T-cell (primary cell): ENCODE measurements at regions not wholly inside any gene's neighbourhood (a gene's known extent, or its start where the extent isn't known, plus 50 kb on each side); places are given as distances from the start of the nearest gene placed in this dataset.

Source experiments
- ATAC-seq, 4 experiments: fragments of 200-7000 bp in 3 of 4; fragments of 150-1000 bp in 1 of 4; cut with Tn5 transposase; replicated peaks in 1 of 4; 1 replicate in 3 of 4; 2 replicates in 1 of 4; pipeline ENCODE4 v1.10.0; 2021; ENCODE audit warnings: moderate library complexity in 3 of 4, mild to moderate bottlenecking in 2 of 4, moderate number of reproducible peaks in 1 of 4
- CTCF ChIA-PET, 2 donors: fragments of 300-600 bp; sonication (Branson Sonifier 250); formaldehyde crosslinking; loops; one replicate each; lab custom pipeline; 2022; ENCODE audit warnings: antibody characterized with exemption in 2 of 2; lab: Charles Lee
- POLR2A ChIA-PET, 2 donors: fragments of 300-600 bp; sonication (Branson Sonifier 250); formaldehyde crosslinking; loops; one replicate each; lab custom pipeline; 2022; ENCODE audit warnings: antibody characterized with exemption in 2 of 2; lab: Charles Lee
- DNase-seq, 35 experiments: peaks; one replicate each; pipeline versions ENCODE4 v3.0.0 to v3.0.0-alpha.2; 2013 to 2023
- H3K27ac ChIP-seq: one replicate; pipeline ENCODE4 v1.5.1; 2013; ENCODE audit warnings: low read length
- H3K27me3 ChIP-seq, 2 experiments: replicated peaks in 1 of 2; 1 replicate in 1 of 2; 2 replicates in 1 of 2; pipeline versions ENCODE4 v1.6.1 to v1.7.0; 2013; ENCODE audit warnings: low read length in 1 of 2, mixed read lengths in 1 of 2; ENCODE audit not compliant: control insufficient read depth in 2 of 2, insufficient read depth in 2 of 2; ENCODE audit errors: extremely low read depth in 1 of 2
- H3K36me3 ChIP-seq, 2 donors: 1 replicate in 1 of 2; 2 replicates in 1 of 2; pipeline versions ENCODE4 v1.6.1 to v1.7.0; 2013; ENCODE audit warnings: low read length in 1 of 2; ENCODE audit not compliant: control insufficient read depth in 2 of 2, insufficient read depth in 1 of 2; ENCODE audit errors: extremely low read depth in 1 of 2
- H3K4me1 ChIP-seq, 2 experiments: 1 replicate in 1 of 2; 2 replicates in 1 of 2; pipeline versions ENCODE4 v1.6.1 to v1.7.0; 2013; ENCODE audit warnings: low read length in 2 of 2, mixed read lengths in 1 of 2; ENCODE audit not compliant: insufficient read depth in 2 of 2, control insufficient read depth in 1 of 2; ENCODE audit errors: extremely low read depth in 1 of 2
- H3K4me3 ChIP-seq, 2 donors: 1 replicate in 1 of 2; 2 replicates in 1 of 2; pipeline versions ENCODE4 v1.5.1 to v1.7.0; 2013; ENCODE audit warnings: mild to moderate bottlenecking in 2 of 2, low read length in 1 of 2, moderate library complexity in 1 of 2; ENCODE audit not compliant: control insufficient read depth in 1 of 2; ENCODE audit errors: extremely low read depth in 1 of 2
- H3K9me3 ChIP-seq: 2 replicates; pipeline ENCODE4 v1.7.0; 2013
- H3K27ac Mint-ChIP-seq, 2 donors: one replicate each; pipeline ENCODE4 v1.8.0; 2020 to 2021; ENCODE audit warnings: mild to moderate bottlenecking in 2 of 2, mixed read lengths in 2 of 2
- H3K27me3 Mint-ChIP-seq, 2 donors: one replicate each; pipeline ENCODE4 v1.8.0; 2021 to 2022; ENCODE audit warnings: mixed read lengths in 2 of 2
- H3K36me3 Mint-ChIP-seq: one replicate; pipeline ENCODE4 v1.8.0; 2021; ENCODE audit warnings: mixed read lengths
- H3K4me1 Mint-ChIP-seq, 3 donors: one replicate each; pipeline ENCODE4 v1.8.0; 2020 to 2022; ENCODE audit warnings: mixed read lengths in 3 of 3, mild to moderate bottlenecking in 1 of 3
- H3K4me3 Mint-ChIP-seq, 3 donors: one replicate each; pipeline ENCODE4 v1.8.0; 2020 to 2022; ENCODE audit warnings: mild to moderate bottlenecking in 3 of 3, mixed read lengths in 3 of 3, moderate library complexity in 3 of 3
- H3K9me3 Mint-ChIP-seq, 3 donors: one replicate each; pipeline ENCODE4 v1.8.0; 2020 to 2022; ENCODE audit warnings: mixed read lengths in 3 of 3
- WGBS: methylation state at CpG from one replicate; pipeline ENCODE4 v1.1.5; 2013; ENCODE audit warnings: missing lambda C conversion rate; ENCODE audit not compliant: insufficient coverage; 5-methylcytosine and 5-hydroxymethylcytosine counted together

- H3K9me3 ChIP-seq: no peaks in the 10 kb centered on the region
- DNase-seq: no peak
- CTCF ChIA-PET: no interaction called here
- Mint-ChIP-seq H3K4me3 (no peak overlapping the region), H3K4me1 (no peaks in the 10 kb centered on the region), H3K36me3 (no peaks in the 10 kb centered on the region), H3K27me3 (no peaks in the 10 kb centered on the region), H3K9me3 (peaks cover 0 to 10% (median 2%) of the 10 kb centered on the region in 3 donors), H3K27ac (no peak overlapping the region)
- no peaks in the 10 kb centered on the region for H3K4me1 ChIP-seq
- POLR2A ChIA-PET: no interaction called here
- ATAC-seq: no peak
- no CpG with 5 or more reads among the region's 5 CpGs for WGBS
- H3K4me3 ChIP-seq: no peak overlapping the region
- H3K27ac ChIP-seq: no peak overlapping the region
- no peaks in the 10 kb centered on the region for H3K36me3 ChIP-seq
- no peaks in the 10 kb centered on the region for H3K27me3 ChIP-seq
Measured at GRCh38 chr15:35320158-35320780, 225.7 kb downstream of the DPH6 start.

- H3K9me3 ChIP-seq: no peaks in the 10 kb centered on the region
- no peak for DNase-seq
- POLR2A ChIA-PET: no interaction called here
- CTCF ChIA-PET: no interaction called here
- no peak overlapping the region for H3K4me3 ChIP-seq
- Mint-ChIP-seq H3K9me3 (peaks cover 0 to 10% (median 2%) of the 10 kb centered on the region in 3 donors), H3K27me3 (no peaks in the 10 kb centered on the region), H3K27ac (no peak overlapping the region), H3K4me1 (no peaks in the 10 kb centered on the region), H3K4me3 (no peak overlapping the region), H3K36me3 (no peaks in the 10 kb centered on the region)
- H3K4me1 ChIP-seq: no peaks in the 10 kb centered on the region
- no peaks in the 10 kb centered on the region for H3K27me3 ChIP-seq
- no peak overlapping the region for H3K27ac ChIP-seq
- ATAC-seq: no peak
- 92% methylated on average over 4 of the region's 8 CpGs for WGBS
- H3K36me3 ChIP-seq: no peaks in the 10 kb centered on the region
Measured at GRCh38 chr15:35319354-35319753, 226.6 kb downstream of the DPH6 start.

- H3K4me1 ChIP-seq: no peaks in the 10 kb centered on the region
- no peaks in the 10 kb centered on the region for H3K9me3 ChIP-seq
- ATAC-seq (no peak), DNase-seq (no peak)
- Mint-ChIP-seq H3K4me1 (no peaks in the 10 kb centered on the region), H3K9me3 (peaks cover 0 to 10% (median 2%) of the 10 kb centered on the region in 3 donors), H3K27ac (no peak overlapping the region), H3K4me3 (no peak overlapping the region), H3K27me3 (no peaks in the 10 kb centered on the region), H3K36me3 (no peaks in the 10 kb centered on the region)
- no peaks in the 10 kb centered on the region for H3K36me3 ChIP-seq
- H3K27me3 ChIP-seq: no peaks in the 10 kb centered on the region
- POLR2A ChIA-PET: no interaction called here
- CTCF ChIA-PET: no interaction called here
- no peak overlapping the region for H3K4me3 ChIP-seq
- H3K27ac ChIP-seq: no peak overlapping the region
Measured at GRCh38 chr15:35317217-35317616, 228.7 kb downstream of the DPH6 start.

GRCh38 chr15:35312344-35312743, 227.2 kb upstream of the NANOGP8 start:
- Histone ChIP-seq H3K4me3 (no peak overlapping the region), H3K36me3 (no peaks in the 10 kb centered on the region), H3K9me3 (no peaks in the 10 kb centered on the region), H3K27ac (no peak overlapping the region), H3K4me1 (no peaks in the 10 kb centered on the region), H3K27me3 (no peaks in the 10 kb centered on the region)
- DNase-seq (no peak), ATAC-seq (no peak)
- H3K4me1 Mint-ChIP-seq: no peaks in the 10 kb centered on the region
- peaks cover 0 to 10% (median 2%) of the 10 kb centered on the region in 3 donors for H3K9me3 Mint-ChIP-seq
- WGBS: no CpG with 5 or more reads among the region's 1 CpG
- no peak overlapping the region for H3K4me3 Mint-ChIP-seq
- H3K27ac Mint-ChIP-seq: no peak overlapping the region
- POLR2A ChIA-PET: no interaction called here
- no peaks in the 10 kb centered on the region for H3K36me3 Mint-ChIP-seq
- no peaks in the 10 kb centered on the region for H3K27me3 Mint-ChIP-seq
- CTCF ChIA-PET: no interaction called here

GRCh38 chr15:35311615-35312014, 226.5 kb upstream of the NANOGP8 start:
- Mint-ChIP-seq H3K36me3 (no peaks in the 10 kb centered on the region), H3K9me3 (peaks cover 0 to 10% (median 2%) of the 10 kb centered on the region in 3 donors), H3K27me3 (no peaks in the 10 kb centered on the region), H3K27ac (no peak overlapping the region), H3K4me1 (no peaks in the 10 kb centered on the region), H3K4me3 (no peak overlapping the region)
- POLR2A ChIA-PET: no interaction called here
- Histone ChIP-seq H3K27ac (no peak overlapping the region), H3K4me3 (no peak overlapping the region), H3K36me3 (no peaks in the 10 kb centered on the region), H3K27me3 (no peaks in the 10 kb centered on the region), H3K9me3 (no peaks in the 10 kb centered on the region), H3K4me1 (no peaks in the 10 kb centered on the region)
- DNase-seq (no peak), ATAC-seq (no peak)
- CTCF ChIA-PET: no interaction called here
- WGBS: no CpG with 5 or more reads among the region's 3 CpGs

GRCh38 chr15:35309886-35310285, 224.8 kb upstream of the NANOGP8 start:
- Histone ChIP-seq H3K4me1 (no peaks in the 10 kb centered on the region), H3K4me3 (no peak overlapping the region), H3K9me3 (no peaks in the 10 kb centered on the region), H3K27ac (no peak overlapping the region), H3K36me3 (no peaks in the 10 kb centered on the region), H3K27me3 (no peaks in the 10 kb centered on the region)
- H3K27me3 Mint-ChIP-seq: no peaks in the 10 kb centered on the region
- H3K4me1 Mint-ChIP-seq: no peaks in the 10 kb centered on the region
- H3K4me3 Mint-ChIP-seq: no peak overlapping the region
- ChIA-PET CTCF (no interaction called here), POLR2A (no interaction called here)
- 70% methylated on average over 2 of the region's 3 CpGs for WGBS
- no peaks in the 10 kb centered on the region for H3K36me3 Mint-ChIP-seq
- DNase-seq (no peak), ATAC-seq (no peak)
- no peaks in the 10 kb centered on the region for H3K9me3 Mint-ChIP-seq
- H3K27ac Mint-ChIP-seq: no peak overlapping the region

- Histone ChIP-seq H3K36me3 (no peaks in the 10 kb centered on the region), H3K4me3 (no peak overlapping the region), H3K27me3 (no peaks in the 10 kb centered on the region), H3K4me1 (no peaks in the 10 kb centered on the region), H3K27ac (no peak overlapping the region), H3K9me3 (no peaks in the 10 kb centered on the region)
- DNase-seq (no peak), ATAC-seq (no peak)
- WGBS: no CpG with 5 or more reads among the region's 2 CpGs
- Mint-ChIP-seq H3K27me3 (no peaks in the 10 kb centered on the region), H3K36me3 (no peaks in the 10 kb centered on the region), H3K4me1 (no peaks in the 10 kb centered on the region), H3K27ac (no peak overlapping the region), H3K4me3 (no peak overlapping the region), H3K9me3 (no peaks in the 10 kb centered on the region)
- CTCF ChIA-PET: no interaction called here
- POLR2A ChIA-PET: no interaction called here
Measured at GRCh38 chr15:35308802-35309201, 223.7 kb upstream of the NANOGP8 start.
